GM20431 (cell line): ENCODE measurements at regions not wholly inside any gene's neighbourhood (a gene's known extent, or its start where the extent isn't known, plus 50 kb on each side); places are given as distances from the start of the nearest gene placed in this dataset.

Source experiments
- in situ Hi-C: fragments of 300-500 bp; cut with MseI, MboI; formaldehyde crosslinking; loops from one replicate; pipeline ENCODE4 v1.15.0; 2020; ENCODE audit warnings: low sequenced_read_pairs; ENCODE audit not compliant: unreplicated experiment

DNA sequence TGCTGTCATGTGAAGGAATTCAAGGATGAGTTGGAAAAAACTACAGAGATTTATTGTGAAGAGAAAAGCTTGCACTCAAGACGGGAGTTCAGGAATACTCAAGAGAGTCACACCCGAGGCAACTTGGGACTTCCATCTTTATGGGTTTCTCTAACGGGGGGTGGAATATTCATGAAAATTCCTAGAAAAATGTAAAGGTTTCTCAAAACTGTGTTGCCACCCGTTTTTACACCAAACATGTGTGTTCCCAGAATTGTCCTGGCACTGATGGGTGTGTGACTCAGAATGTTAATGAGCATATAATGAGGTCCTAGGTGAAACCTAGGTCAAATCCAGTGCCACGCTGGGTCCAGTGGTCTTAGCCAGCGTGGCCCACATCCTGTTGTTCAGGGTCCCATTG lies 381.5 kb downstream of the CDH26 start:
- in situ Hi-C loops: no loop called here

GRCh38 chr20:60340232-60340631 lies 382.0 kb downstream of the CDH26 start:
- in situ Hi-C loops: no loop called here

- in situ Hi-C loops: no loop called here
Observed at GRCh38 chr20:60341062-60341461, 382.8 kb downstream of the CDH26 start.

GRCh38 chr20:60345106-60345505 lies 386.9 kb downstream of the CDH26 start:
- in situ Hi-C loops: no loop called here

DNA sequence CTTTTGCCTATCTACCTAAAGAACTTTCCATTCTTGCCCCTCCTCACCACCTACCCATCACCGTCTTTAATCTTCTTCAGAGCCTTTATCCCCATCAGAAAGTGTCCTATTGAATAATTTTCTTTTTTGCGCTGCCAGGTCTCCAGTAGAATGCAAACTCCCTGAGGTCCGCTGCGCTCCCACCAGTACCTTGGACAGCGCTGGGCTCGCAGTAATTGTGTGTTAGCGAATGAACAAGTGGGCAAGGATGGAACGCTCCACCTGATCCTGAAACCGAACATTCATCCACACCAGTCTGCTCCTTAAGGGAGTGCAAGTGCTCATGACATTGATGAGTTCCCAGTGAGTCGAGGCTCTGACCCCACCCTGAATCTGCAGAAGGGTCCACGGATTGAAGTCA lies 391.2 kb downstream of the CDH26 start:
- in situ Hi-C loops: no loop called here

GRCh38 chr20:60352017-60352416 lies 393.8 kb downstream of the CDH26 start:
- in situ Hi-C loops: no loop called here

DNA sequence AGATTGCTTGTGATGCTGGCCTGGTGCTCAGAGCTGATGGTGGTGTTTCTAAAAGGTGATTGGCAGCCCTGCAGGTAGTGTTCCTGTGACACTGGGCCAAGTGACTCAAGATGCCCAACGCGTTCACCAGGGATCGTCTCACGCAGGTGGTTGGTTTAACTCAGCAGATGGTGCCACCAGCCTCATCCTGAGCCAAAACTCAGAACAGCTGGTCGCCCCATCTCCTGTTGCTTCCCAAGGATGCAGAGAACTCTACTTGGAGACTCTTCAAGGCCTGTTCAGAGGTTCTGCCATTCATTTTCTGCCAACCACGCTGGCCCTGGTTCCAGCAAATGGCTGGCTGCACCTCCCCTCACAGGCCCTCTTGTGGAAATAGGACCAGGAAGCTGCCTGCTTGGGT lies 394.4 kb downstream of the CDH26 start:
- in situ Hi-C loops: no loop called here

DNA sequence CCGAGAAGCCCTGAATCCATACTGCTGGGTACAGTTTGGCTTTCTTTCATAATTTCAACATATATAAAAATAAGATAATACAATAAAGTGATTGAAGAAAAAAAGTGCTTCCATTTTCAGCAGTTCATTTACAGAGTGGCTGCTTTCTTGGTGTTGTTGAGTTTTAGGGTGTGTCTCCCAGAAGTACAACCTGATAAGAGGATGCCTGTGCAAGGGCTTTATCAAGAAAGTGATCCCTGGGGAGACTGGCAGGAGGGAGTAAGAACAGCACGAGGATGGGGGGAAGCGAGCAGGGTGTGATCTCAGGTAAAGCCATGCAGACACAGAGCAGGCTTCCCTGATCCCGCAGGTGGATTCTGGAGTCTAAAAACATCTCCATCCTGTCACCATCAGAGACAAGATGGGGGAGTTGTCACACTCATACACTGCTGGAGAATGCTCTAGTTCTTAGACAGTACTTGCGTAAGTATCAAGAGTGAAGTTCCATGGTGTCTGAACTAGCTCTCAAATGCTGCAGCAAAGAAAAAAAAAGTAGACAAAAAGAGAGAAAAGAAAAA lies 395.9 kb downstream of the CDH26 start:
- in situ Hi-C loops: no loop called here

- in situ Hi-C loops: no loop called here
Observed at GRCh38 chr20:60358101-60358500, 399.9 kb downstream of the CDH26 start.

GRCh38 chr20:60359010-60359409 lies 400.8 kb downstream of the CDH26 start:
- in situ Hi-C loops: no loop called here

- in situ Hi-C loops: no loop called here
Observed at GRCh38 chr20:60361761-60362395, 403.7 kb downstream of the CDH26 start.

GRCh38 chr20:60362531-60362930 lies 404.3 kb downstream of the CDH26 start:
- in situ Hi-C loops: no loop called here

DNA sequence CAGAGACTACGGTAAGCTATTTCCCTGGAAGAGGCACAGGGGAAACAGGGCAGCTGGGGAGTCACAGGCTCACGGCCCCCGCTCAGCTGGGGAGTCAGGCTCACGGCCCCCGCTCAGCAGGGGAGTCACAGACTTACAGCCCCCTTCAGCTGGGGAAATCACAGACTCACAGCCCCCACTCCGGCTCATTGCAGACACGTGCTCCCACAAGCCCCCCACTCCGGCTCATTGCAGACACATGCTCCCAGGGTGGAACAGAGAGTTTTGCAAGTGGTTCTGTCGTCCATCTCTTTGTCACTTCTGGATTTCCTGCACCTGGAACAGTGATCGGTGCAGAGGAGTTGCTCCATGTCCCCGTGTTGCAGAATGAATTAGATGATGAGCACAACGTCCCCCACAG lies 405.5 kb downstream of the CDH26 start:
- in situ Hi-C loops: no loop called here

DNA sequence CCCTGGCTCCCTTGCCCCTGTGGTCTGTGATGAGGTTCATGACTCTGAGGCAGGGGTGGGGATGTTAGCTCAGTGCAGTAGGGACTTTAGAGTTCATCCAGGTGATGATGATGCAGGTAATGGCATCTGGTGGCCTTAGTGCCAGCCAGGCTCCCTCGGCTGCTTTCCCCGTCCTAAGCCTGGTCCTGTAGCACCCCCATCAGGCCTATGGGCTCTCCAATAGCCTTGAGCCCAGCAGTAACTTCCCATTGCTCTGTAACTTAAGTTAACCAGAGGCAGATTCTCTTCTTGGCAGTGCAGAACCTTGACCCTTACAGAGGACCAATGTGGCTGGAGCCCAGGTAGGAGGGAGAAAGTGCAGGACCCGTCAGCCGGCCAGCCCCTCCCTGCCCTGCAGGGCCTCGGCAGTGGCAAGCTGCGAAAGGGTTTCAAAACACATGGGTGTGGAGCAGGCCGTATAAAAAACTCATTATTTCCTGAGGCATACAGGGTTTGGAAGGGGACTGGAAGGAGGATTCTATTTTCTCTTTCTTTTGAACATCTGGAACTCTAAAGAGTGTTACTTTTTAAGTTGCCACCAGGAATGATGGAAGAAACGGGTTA lies 406.9 kb downstream of the CDH26 start:
- in situ Hi-C loops: no loop called here

DNA sequence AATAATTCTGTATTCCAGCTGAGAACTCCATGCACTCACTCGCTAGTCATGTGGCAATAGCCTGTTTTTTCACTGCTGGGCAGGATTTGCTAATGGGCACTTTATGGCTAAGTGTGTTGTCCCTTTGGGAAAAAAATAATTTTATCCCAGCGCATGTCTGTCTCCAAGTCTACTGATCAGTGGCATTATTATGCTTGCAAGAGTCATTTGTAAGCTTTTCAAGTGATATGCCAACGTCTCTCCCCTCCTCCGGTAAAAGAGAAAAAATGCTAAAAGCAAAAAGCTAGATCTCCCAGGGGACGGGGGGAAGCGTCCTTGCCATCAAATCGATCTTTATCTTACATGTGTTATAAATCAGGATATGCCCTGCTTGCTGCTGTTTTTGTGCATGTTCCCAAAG lies 407.7 kb downstream of the CDH26 start:
- in situ Hi-C loops: no loop called here

DNA sequence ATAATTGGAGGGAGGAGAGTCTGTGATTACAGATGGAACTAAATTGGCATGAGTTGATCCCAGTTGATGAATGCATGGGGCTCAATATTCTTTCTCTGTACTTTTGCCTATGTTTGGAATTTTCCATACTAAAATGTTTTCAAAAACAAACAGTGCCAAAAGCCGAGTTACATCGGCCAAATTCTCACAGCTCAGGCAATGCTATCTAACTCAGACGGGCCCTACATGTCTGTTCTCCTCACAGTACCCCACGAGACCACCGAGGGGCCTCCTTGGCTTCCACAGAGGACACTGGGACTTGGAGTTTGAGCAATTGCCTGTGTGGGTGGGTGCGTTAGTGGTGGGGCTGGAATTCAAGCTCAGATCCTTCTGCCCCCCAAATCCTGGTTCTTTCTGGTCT lies 413.2 kb downstream of the CDH26 start:
- in situ Hi-C loops: no loop called here

DNA sequence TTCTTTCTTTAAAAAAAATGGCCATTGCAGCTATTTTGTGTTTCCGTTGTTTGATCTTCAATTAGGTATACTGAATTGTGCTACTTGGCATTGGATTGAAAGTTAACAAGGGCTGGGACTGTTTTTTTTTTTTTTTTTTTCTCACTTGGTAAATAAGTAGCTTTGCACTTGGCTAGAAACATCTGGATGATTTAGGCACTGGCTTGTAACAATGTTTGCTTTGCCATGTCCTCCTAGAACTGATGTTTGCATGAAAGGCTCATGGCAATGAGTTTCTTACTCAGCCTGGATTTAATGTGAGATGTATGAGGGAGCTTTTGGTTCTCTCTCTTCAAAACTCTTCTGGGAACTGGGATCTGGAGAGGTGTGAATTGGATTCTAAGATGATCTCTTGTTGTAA lies 414.1 kb downstream of the CDH26 start:
- in situ Hi-C loops: no loop called here

DNA sequence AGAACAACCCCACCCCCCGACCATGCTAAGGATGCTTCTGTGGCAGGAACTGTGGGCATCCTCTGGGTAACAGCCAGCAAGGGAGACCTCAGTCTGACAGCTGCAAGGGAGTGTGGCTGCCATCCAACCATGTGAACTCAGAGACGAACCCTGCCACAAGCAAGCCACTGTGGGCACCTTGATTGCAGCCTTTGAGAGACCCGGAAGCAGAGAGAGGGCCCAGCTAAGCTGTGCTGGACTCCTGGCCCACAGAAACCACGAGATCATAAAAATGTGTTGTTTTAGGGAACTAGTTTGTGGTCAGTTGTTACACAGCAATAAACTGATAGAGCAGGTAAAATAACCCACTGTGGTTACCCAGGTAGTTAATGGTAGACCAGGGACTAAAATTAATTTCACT lies 414.6 kb downstream of the CDH26 start:
- in situ Hi-C loops: no loop called here

- in situ Hi-C loops: no loop called here
Observed at GRCh38 chr20:60378620-60379019, 420.4 kb downstream of the CDH26 start.

DNA sequence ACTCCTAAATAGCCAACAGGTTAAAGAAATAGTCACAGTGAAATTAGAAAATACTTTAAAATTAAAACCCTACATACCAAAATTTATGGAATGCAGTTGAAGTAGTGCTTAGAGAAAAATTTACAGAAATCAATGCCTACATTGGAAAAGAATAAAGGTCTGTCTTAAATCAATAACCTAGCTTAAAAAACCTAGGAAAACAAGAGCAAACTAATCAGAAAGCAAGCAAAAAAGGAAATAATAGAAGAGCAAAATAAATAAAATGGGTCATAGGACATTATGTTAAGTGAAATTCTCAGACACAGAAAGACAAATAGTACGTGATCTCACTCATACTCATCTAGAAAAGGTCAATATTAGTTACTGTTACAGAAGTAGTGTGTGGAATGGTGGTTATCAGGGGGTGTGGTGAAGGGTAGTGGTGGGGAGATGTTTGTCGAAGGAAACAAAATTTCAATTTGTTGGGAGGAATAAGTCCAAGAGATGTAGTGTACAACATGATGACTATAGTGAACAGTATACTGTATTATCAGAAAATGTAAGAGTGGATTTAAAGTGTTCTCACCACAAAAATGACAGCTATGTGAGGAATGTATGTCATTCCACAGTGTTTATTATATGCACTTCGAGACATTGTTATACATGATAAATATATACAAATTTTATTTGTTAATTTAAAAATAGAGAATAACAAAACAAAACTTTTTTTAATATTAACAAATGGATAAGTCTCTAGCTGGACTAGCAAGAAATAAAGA lies 423.6 kb downstream of the CDH26 start:
- in situ Hi-C loops: no loop called here

DNA sequence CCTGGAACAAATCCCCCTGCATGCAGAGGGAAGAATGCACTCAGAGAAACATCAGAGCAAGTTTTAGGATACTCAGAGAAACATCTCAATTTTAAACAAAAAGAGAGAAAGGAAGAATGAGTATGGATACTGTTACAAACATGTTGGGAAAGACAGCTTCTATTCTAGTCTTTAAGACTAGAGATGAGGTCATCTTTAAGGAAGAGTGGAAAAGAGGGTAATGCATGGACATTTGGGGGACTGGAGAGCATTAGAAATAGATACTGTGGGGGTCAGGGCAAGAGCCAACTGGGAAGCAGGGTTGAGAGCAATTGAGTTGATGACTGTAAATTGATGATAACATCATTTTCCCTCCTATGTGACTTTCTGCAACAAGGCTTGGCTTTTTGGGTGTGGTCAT lies 431.2 kb downstream of the CDH26 start:
- in situ Hi-C loops: no loop called here
